ENCODE measurements at regions not wholly inside any gene's neighbourhood (a gene's known extent, or its start where the extent isn't known, plus 50 kb on each side); places are given as distances from the start of the nearest gene placed in this dataset.
"Not testable (repeated sequence)": the region's sequence is repeated elsewhere in the genome, so short reads cannot be mapped to it uniquely, and the experiment has no call there.

DNA sequence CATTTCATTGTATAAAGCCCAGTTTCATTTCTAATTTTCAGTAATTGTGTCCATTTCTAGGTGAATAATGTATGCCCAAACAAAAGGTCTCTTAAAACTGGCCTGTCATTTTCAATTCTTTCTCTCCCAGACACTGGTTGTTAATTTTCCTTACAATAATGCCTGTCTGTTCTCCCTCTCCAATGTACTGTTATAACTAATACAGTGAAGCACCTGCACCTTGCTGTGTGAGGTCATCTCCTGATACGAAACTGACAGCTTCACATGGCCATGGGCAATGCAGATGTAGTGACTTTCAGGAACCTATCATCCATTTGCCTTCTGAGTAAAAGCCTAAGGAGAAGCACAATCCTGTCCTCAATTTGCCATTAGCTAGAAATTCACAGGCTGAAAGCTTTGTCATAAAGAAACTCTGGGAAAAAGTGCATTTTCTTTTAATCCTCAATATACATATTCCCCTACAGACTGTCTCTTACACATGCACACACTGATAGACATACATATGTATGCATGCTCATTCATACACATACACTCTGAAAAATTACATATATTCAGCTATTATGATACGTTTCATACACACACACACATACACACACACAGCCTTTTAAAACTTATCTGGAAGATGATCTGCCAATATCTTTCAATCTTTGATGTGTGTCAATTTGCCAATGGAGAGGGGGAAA lies 1030.3 kb downstream of the TDRD15 start:
- no peak for DNase-seq

DNA sequence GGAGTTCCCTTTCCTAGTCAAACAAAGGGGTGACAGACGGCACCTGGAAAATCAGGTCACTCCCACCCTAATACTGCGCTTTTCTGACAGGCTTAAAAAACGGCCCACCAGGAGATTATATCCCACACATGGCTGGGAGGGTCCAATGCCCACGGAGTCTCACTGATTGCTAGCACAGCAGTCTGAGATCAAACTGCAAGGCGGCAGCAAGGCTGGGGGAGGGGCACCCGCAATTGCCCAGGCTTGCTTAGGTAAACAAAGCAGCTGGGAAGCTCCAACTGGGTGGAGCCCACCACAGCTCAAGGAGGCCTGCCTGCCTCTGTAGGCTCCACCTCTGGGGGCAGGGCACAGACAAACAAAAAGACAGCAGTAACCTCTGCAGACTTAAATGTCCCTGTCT lies 1032.9 kb downstream of the TDRD15 start:
- not testable (repeated sequence) for DNase-seq

DNA sequence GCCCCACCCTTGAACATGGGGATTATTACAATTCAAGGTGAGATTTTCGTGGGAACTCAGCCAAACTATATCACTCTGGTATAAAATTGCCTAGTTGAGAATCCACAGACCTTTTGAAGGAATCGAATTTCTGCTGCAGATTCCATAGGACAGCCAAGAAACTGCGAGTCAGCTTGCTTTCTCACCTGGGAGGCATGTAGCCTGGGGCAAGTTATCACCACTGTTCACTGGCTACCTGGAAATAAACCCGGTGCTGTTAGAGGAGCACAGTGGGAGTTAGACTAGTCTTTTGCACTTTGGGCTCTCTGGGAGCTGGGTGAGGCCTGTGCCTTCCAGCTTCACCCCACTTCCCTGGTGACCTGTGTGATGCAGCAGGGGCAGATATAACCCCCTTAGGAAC lies 1043.5 kb downstream of the TDRD15 start:
- DNase-seq = no peak

DNA sequence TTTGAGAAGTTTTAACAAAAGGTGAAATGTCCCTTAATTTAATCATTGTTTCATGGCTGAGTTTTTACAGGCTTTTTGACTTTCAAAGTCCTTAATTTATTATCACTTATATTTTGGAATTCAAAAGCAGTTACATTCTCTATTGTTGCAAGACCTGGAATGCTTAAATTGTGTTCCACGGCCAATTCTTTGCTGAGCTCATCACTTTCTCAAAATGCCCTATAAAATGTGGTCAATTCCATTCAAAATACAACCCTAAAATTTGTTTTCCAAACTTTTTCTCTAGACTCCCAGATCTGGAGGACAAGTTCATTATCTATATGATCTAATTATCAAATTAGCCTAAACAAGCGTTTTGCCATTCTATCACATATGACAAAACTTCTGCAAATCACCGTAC lies 1051.2 kb downstream of the TDRD15 start:
- no peak for DNase-seq

DNA sequence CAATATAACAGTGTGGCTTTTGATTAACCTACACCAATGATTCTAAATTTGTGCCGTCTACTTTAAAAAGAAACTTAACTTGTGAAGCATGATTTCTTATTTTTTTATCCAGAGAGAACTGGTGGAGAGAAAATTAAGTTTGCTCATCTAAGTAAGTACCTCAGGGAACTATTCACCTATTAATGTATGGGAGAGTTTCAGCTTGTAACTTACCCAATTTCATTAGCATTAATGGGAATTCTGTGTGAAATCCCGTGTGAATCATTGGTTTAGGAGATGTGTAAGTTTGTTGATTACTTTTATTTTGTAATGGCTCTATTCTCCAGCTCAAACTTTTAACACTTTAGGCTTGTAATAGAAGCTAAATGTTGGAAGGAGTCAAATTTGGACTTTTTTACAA lies 1061.5 kb downstream of the TDRD15 start:
- no peak for DNase-seq

DNA sequence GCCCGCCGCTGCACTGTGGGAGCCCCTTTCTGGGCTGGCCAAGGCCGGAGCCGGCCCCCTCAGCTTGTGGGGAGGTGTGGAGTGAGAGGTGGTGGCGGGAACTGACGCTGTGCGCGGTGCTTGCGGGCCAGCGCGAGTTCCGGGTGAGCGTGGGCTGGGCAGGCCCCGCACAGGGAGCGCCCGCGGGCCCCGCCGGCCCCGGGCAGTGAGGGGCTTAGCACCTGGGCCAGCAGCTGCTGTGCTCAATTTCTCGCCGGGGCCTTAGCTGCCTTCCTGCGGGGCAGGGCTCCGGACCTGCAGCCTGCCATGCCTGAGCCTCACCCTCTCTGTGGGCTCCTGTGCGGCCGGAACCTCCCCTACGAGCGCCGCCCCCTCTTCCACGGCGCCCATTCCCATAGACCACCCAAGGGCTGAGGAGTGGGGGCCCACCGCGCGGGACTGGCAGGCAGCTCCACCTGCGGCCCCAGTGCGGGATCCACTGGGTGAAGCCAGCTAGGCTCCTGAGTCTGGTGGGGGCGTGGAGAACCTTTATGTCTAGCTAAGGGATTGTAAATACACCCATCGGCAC lies 1062.6 kb downstream of the TDRD15 start:
- not testable (repeated sequence) for DNase-seq

DNA sequence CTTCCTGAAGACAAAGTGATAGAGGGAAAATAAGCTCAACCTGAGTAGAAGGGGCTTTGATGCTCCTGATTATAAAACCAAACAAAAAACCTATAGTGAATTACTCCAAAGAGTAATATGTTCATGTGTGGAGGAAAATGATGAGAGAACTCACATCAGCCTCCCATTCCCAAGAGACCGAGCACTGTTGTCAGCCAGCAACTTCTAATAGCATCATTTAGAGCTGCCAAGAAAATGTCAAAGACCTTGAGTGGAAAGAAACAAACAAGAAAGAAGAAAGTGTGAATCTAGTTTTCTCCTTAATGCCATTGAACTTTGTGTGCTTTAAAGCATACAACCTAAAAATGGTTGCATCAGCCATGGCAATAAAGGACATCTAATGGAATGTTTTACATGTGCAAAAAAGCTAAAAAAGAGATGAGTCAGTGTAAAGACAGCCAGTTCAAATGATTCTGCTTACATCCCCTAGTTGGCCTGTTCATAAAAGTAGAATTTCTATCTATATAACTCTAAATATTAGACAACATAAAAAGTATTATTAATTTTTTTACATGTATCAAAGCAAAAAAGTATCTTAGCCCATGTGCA lies 1066.2 kb downstream of the TDRD15 start:
- no peak for DNase-seq

DNA sequence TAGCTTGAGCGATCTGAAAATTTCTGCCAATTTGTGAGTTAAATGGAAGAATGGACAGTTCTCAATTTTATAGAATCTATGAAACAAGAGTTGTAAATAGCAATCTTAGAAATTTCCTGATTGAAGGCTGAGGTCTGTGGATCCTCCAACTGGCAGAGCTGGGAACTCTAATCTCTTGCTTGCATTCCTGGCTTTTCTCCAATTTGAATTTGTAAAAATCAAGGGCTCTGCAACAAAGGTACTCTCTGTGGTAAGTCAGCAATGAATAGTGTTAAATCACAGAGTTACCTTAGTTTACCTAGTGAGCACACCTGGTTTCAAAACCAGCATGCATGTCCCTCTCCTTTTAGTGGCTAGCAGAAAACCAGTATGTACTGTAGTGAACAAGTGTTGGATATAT lies 1070.5 kb downstream of the TDRD15 start:
- DNase-seq = no peak

DNA sequence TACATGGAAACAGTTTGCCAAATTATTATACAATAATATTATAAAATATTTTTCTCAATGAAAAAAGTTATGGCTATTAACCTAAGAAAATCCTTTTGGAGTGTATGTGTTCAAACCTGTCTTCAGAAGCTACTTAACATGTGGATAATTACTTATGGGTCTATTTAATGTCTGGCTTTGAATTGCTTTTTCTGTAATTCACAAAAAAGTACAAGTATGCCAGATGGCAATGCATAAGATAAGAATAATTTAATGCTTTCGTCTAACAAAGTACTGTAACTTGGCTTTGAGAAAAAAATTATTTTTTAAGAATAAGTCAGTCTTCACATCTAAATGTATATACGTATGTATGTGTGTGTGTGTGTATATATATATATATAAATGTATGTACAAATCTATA lies 1073.0 kb downstream of the TDRD15 start:
- DNase-seq = no peak

DNA sequence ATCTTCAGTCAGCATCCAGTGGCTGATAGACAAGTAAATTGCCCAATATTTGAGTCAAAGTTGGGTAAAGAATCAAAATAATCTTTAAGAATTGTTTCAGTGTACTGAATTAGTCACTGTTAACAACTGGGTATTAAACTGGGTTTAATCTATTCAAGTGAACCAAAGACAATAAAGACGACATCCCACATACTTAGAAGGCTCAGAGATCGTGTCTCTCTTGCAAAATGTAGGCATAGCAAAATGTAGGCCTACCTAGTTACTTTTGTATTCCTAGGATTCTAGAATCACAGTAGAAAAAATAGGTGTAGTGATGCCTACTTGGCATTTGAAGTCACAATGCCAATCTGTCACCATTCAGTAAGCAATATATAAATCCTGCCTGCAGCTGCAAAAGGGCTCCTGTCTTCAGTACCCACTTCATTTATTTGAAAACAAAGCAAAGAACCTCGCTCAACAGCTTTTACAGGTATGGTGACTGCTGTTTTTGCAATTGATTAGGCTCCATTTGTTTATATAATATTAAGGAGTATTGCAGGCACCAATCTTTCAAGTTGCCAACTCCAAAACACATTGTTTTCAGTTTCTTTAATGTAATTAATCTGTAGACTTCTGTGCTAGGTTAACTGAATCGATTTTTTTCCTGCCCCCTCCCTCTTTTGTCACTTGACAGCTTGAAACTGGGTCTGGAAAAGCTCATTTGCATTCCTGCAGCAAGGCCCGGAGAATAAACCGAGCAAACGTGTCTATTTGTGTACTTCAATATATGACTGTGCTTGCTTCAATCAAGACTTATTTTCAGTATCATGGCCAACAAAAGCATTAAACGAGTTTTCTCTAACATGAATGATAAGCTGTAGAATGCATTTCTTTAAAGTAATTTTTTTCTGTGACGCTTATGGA lies 1074.9 kb downstream of the TDRD15 start:
- DNase-seq = no peak

DNA sequence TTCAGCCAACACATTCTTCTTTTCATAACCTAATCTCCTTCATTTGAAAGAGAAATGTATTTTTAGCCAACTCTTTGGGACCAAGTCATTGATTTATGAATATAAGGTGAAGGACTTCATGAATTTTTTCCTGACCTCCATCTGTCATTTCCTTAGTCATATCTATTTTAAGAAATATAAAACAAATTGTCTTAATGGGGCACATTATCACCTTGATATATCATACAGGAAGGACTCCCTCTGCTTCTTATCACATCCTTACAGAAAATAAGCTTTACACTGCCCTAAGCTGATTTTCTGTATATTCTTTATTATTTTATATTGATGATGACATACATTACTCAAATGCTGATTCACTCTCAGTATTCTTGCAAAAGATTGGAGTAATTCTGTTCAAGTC lies 1076.2 kb downstream of the TDRD15 start:
- no peak for DNase-seq

DNA sequence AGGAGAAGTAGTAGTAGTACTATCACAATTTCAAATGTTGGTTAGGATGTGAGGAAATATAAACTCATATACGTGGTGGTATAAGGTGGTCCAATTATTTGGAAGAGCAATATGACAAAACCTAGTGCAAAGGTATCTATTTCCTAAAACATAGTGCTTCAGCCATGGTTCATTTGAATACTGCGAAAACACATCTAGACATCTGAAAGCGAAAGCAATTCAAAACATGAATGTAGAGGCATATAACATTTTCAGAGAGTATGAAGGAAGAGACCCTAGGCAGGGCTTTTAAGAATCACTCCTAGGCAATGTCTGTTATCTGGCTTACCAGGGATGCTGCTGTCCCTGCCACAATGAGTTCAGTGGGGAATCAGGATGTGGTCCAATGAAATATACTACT lies 1085.8 kb downstream of the TDRD15 start:
- DNase-seq = no peak

DNA sequence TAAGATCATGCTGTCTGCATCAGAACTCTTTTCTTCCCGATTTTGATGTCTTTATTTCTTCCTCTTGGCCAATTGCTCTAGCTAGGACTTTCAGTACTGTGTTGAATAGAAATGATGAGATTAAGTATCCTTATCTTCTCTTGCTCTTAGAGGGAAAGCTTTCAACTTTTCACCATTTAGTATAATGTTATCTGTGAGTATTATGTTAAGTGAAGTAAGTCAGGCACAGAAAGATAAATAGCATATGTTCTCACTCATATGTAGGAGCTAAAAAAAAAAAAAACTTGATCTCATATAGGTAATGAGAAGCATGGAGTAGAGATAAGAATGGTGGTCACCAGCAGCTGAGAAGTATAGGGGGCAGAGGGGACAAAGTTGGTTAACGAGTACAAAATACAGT lies 1089.5 kb downstream of the TDRD15 start:
- no peak for DNase-seq

DNA sequence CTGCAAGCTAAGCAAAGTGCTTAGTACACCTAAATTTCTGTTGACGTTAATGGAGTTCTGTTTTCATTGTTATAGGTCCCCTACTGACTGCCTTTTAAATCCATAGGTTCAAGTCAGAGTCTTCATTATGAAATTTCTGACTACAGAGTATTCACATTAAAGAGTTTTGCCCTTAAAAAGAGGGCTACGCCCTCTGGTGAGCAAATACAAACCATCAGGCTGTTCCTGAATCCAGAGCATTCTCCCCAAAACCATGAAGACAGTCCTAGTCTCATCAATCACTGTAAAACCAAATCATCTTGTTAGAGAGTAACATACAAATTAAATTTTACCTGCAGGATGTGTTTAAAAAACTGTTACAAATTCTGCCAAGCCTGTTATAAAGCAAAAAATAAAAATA lies 1091.7 kb downstream of the TDRD15 start:
- DNase-seq = no peak

DNA sequence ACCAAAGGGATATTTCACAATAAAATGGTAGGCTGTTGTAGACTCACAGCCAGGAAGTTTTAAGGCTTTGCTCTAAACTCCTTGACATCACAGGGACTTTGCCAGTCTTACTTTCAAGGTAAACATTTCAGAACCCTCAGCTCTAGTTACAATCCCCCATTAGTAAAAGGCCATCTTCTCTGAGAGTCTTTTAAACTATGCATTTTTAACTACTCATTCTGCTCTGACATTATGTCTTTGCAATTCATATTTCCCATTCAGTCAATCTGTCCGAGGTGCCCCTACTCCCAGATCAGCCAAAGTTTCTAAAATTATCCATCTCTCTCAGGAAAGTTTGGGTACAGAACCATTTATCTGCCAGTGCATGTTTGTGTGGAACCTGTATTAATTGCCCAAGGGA lies 1094.1 kb downstream of the TDRD15 start:
- DNase-seq = no peak

DNA sequence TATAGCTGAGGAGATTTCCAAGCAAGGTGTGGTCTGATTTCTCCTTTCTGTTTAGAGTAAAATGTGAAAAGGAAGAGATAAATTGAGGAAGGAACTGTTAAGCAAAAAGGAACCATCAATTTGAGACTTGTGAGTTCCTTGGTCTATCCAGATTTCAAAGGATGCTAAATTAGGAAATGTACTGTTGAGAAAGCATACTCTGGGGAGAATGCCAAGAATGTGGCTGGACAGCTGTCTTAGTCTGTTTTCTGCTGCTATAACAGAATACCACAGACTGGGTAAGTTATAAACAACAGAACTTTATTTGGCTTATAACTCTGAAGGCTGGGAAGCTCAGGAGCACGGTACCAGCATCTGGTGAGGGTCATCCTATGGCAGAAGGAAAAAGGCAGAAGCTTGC lies 1097.2 kb downstream of the TDRD15 start:
- DNase-seq = no peak

DNA sequence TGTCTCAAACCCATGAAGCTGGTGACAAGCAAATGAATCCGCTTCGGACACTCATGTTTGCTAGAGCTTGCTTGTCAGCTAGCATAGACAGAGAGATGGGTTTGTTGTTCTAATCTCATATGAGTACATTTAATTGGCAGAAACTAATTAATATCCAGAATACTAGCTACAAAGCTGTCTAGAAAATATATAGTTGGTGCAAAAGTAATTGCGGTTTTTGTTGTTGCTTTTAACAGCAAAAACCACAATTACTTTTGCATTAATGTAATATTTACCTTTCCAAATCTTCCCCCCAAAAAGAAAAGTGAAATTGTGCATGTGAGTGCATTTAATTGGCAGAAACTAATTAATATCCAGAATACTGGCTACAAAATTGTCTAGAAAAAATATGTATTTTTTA lies 1115.2 kb downstream of the TDRD15 start:
- no peak for DNase-seq

DNA sequence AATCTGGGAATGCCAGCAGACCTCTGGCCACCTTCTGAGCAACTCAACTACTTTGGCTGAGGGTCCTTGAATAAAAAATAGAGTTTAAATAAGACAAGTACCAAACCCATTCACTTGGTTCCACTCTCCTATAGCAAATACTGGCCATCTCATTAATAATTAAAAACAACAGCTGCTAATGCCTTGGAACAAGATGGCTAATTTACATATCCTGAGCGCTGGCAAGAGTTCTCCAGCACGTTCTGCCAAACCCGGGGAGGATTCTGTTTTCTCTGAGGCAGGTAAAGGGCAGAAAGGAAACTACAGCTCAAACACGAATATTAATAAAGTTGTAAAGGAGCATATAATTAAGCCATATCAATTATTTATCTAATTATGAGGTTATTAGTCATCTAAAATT lies 1123.7 kb downstream of the TDRD15 start:
- no peak for DNase-seq

DNA sequence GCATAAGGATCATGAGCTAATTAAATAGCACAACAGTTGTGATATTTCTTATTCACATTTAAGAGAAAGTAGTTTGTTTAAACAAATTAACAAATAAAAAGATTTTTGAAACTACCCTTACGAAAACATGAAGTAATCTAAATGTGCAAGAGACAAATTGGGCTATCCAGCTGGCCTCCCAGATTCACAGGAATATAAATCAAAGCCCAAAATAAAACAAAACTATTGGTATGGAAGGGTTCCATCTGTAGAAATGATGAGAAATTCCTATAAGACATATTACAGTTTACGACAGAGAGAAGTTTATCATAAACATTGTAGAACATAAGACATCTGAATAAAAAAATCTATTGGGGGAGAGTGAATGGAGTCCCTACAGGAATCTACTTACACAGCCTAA lies 1125.1 kb downstream of the TDRD15 start:
- no peak for DNase-seq

DNA sequence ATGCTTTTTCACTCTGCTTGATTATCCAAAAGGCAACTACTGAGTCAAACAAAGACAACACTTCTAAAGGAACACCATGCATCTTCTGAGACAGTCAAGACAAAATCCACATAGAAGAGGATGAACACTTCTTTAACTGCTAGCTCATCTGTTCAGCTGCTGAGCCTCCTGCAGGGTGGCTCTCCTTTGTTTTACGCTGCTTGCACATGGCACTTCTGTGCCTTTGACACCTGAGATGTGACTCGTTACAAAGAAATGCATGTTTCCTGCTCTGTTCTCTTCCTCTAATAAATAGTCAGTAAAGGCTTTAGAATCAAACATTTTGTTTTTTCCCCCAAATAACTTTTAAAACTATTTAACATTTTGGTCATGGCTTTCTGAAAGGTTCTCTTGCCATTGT lies 1129.4 kb downstream of the TDRD15 start:
- no peak for DNase-seq

DNA sequence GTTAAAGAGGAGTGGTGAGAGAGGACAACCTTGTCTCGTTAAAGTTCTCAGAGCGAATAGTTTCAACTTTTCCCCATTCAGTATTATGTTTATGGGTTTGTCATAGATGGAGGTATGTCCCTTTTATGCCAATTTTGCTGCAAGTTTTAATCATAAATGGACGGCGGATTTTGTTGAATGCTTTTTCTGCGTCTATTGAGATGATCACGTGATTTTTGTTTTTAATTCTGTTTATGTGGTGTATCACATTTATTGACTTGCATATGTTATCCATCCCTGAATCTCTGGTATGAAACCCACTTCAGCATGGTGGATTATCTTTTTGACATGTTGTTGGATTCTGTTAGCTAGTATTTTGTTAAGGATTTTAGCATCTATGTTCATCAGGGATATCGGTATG lies 1123.8 kb upstream of the KLHL29 start:
- no peak for DNase-seq

DNA sequence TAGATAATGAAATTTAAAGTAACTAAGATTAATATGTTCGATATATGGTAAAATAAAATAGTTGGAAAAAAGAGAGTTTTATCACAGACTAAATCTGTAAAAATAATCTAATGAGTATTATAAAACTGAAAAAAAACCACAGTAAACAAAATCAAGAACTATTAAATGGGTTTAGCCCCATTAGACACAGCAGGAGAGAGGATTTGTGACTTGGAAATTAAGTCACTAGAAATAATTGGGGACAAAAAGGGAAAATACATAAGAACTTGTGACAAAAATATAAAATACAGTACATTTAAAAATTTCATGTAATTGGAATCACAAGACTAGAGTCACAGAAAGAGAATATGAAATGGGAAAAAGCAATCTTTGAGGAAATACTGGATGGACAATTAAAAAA lies 1114.6 kb upstream of the KLHL29 start:
- DNase-seq = no peak

DNA sequence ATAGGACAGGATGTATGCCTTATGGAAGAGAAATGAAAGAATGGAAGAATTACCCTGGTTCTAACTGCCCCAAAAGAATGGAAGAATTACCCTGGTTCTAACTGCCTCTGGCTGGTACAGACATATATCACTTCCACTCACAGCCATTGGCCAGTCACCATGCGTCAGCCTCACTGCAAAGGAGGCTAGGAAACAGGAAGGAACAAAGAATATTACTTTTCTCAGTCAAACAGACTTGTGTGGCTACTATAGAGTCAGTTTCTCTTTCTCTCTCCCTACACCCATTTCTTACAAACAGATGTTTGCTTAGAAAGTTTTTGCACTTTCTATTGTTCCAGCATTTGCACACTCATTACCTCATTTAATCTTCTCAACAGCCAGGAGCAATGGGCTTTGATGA lies 1111.1 kb upstream of the KLHL29 start:
- no peak for DNase-seq
